ENCODE measurements at regions not wholly inside any gene's neighbourhood (a gene's known extent, or its start where the extent isn't known, plus 50 kb on each side); places are given as distances from the start of the nearest gene placed in this dataset.

GRCh38 chr22:49645791-49646550 is 181.7 kb downstream of the BRD1 start:
- TF ChIP-seq CTCF (conservative IDR thresholded peaks at IDR 0.05; ENCODE audit: low read depth, low read length) (no peak), EZH2phosphoT487 (IDR thresholded peaks at IDR 0.05; ENCODE audit: borderline replicate concordance, low read length) (no peak), EZH2 (IDR thresholded peaks at IDR 0.05; ENCODE audit: low read length, unreplicated experiment) (no peak)

All from PC-3 (cell line).